Dermis microvascular lymphatic vessel endothelial cell (primary cell): ENCODE measurements at regions not wholly inside any gene's neighbourhood (a gene's known extent, or its start where the extent isn't known, plus 50 kb on each side); places are given as distances from the start of the nearest gene placed in this dataset.
A peak's percentile ranks its signal among the peaks of the same experiment; 100 is the strongest.
"Not testable (repeated sequence)": the region's sequence is repeated elsewhere in the genome, so short reads cannot be mapped to it uniquely, and the experiment has no call there.

ENCODE experiments used
- DNase-seq, 2 donors: peaks; one replicate each; pipeline versions ENCODE4 v3.0.0 to v3.0.0-alpha.2; 2010; ENCODE audit warnings: low read depth in 2 of 2

GRCh38 chr1:79283451-79283850 is 276.9 kb upstream of the ADGRL4 start:
- DNase-seq = no peak

- DNase-seq = no peak
These were observed 274.9 kb upstream of the ADGRL4 start for GRCh38 chr1:79281442-79281841.

GRCh38 chr1:79271759-79272158 is 265.2 kb upstream of the ADGRL4 start:
- no peak for DNase-seq

- peak in 1 of 2 donors; percentile 3 for DNase-seq
These were observed 258.7 kb upstream of the ADGRL4 start for GRCh38 chr1:79264975-79265818.

- DNase-seq = no peak
These were observed 257.8 kb upstream of the ADGRL4 start for GRCh38 chr1:79264285-79264684.

GRCh38 chr1:79262745-79263258 is 256.3 kb upstream of the ADGRL4 start:
- DNase-seq = no peak

GRCh38 chr1:79259390-79260336 is 253.1 kb upstream of the ADGRL4 start:
- DNase-seq = peak; percentile 1 to 43

GRCh38 chr1:79255421-79255820 is 248.9 kb upstream of the ADGRL4 start:
- DNase-seq = no peak

- DNase-seq = no peak
These were observed 246.1 kb upstream of the ADGRL4 start for GRCh38 chr1:79252598-79252997.

GRCh38 chr1:79239840-79240239 is 233.3 kb upstream of the ADGRL4 start:
- DNase-seq = no peak

- DNase-seq = peak in 1 of 2 donors; percentile 42
These were observed 228.9 kb upstream of the ADGRL4 start for GRCh38 chr1:79235301-79236002.

- no peak for DNase-seq
These were observed 226.3 kb upstream of the ADGRL4 start for GRCh38 chr1:79232818-79233217.

GRCh38 chr1:79230751-79231150 is 224.2 kb upstream of the ADGRL4 start:
- DNase-seq = not testable (repeated sequence)

GRCh38 chr1:79226963-79227362 is 220.4 kb upstream of the ADGRL4 start:
- DNase-seq = no peak

GRCh38 chr1:79224537-79224936 is 218.0 kb upstream of the ADGRL4 start:
- no peak for DNase-seq

- no peak for DNase-seq
These were observed 214.0 kb upstream of the ADGRL4 start for GRCh38 chr1:79220509-79220908.

GRCh38 chr1:79215311-79215710 is 208.8 kb upstream of the ADGRL4 start:
- no peak for DNase-seq

- DNase-seq = no peak
These were observed 201.3 kb upstream of the ADGRL4 start for GRCh38 chr1:79207786-79208185.

- no peak for DNase-seq
These were observed 200.8 kb upstream of the ADGRL4 start for GRCh38 chr1:79207331-79207730.

GRCh38 chr1:79204779-79205479 is 198.4 kb upstream of the ADGRL4 start:
- DNase-seq = no peak

- peak in 1 of 2 donors; percentile 77 for DNase-seq
These were observed 192.3 kb upstream of the ADGRL4 start for GRCh38 chr1:79198832-79199231.
